MM.1S (cell line): ENCODE measurements at regions not wholly inside any gene's neighbourhood (a gene's known extent, or its start where the extent isn't known, plus 50 kb on each side); places are given as distances from the start of the nearest gene placed in this dataset.

Source experiments
- DNase-seq: peaks from one replicate; pipeline ENCODE4 v3.0.0-alpha.2; 2015
- H2AFZ ChIP-seq: fragments of 300-600 bp; sonication (generic); 2 replicates; pipeline ENCODE4 v1.6.0; 2016; ENCODE audit warnings: antibody characterized with exemption, low read length
- H3F3A ChIP-seq: fragments of 300-600 bp; sonication (generic); 2 replicates; pipeline ENCODE4 v1.6.1; 2016; ENCODE audit warnings: mild to moderate bottlenecking, antibody characterized with exemption, low read length, moderate library complexity, mixed read lengths; ENCODE audit not compliant: insufficient read depth
- H3K27ac ChIP-seq: fragments of 300-600 bp; sonication (generic); 2 replicates; pipeline ENCODE4 v1.5.1; 2016; ENCODE audit warnings: mild to moderate bottlenecking, low read length
- H3K27me3 ChIP-seq: fragments of 300-600 bp; sonication (generic); replicated peaks from 2 replicates; pipeline ENCODE4 v1.6.0; 2016; ENCODE audit warnings: low read length; ENCODE audit not compliant: insufficient read depth
- H3K36me3 ChIP-seq: fragments of 300-600 bp; sonication (generic); replicated peaks from 2 replicates; pipeline ENCODE4 v1.6.1; 2016; ENCODE audit warnings: mild to moderate bottlenecking, low read length, mixed read lengths; ENCODE audit not compliant: insufficient read depth
- H3K4me1 ChIP-seq: fragments of 300-600 bp; sonication (generic); 2 replicates; pipeline ENCODE4 v1.6.1; 2016; ENCODE audit warnings: low read length, mixed read lengths
- H3K4me2 ChIP-seq: fragments of 300-600 bp; sonication (generic); 2 replicates; pipeline ENCODE4 v1.6.0; 2016; ENCODE audit warnings: low read depth, low read length
- H3K4me3 ChIP-seq: fragments of 300-600 bp; sonication (generic); 2 replicates; pipeline ENCODE4 v1.5.1; 2016; ENCODE audit warnings: low read length, mixed read lengths
- H3K79me2 ChIP-seq: fragments of 300-600 bp; sonication (generic); 2 replicates; pipeline ENCODE4 v1.6.1; 2016; ENCODE audit warnings: mixed run types, low read length, mixed read lengths
- H3K9ac ChIP-seq: fragments of 300-600 bp; sonication (generic); 2 replicates; pipeline ENCODE4 v1.6.1; 2016; ENCODE audit warnings: low read length, mixed read lengths
- H3K9me2 ChIP-seq: fragments of 300-600 bp; sonication (generic); replicated peaks from 2 replicates; pipeline ENCODE4 v1.6.1; 2016; ENCODE audit warnings: mild to moderate bottlenecking, low read length, mixed read lengths; ENCODE audit not compliant: insufficient read depth
- H3K9me3 ChIP-seq: fragments of 300-600 bp; sonication (generic); replicated peaks from 2 replicates; pipeline ENCODE4 v1.6.1; 2016; ENCODE audit warnings: mild to moderate bottlenecking, low read length, mixed read lengths; ENCODE audit not compliant: insufficient read depth
- H4K20me1 ChIP-seq: fragments of 300-600 bp; sonication (generic); 2 replicates; pipeline ENCODE4 v1.6.1; 2016; ENCODE audit warnings: mild to moderate bottlenecking, low read length, moderate library complexity, mixed read lengths; ENCODE audit not compliant: insufficient read depth
- EZH2 ChIP-seq: fragments of 300-600 bp; sonication (generic); optimal IDR thresholded peaks from 2 replicates; pipeline ENCODE3; 2017; ENCODE audit warnings: low read depth, mild to moderate bottlenecking, antibody characterized with exemption, low read length, mixed read lengths
- EZH2phosphoT487 ChIP-seq: fragments of 300-600 bp; sonication (generic); IDR thresholded peaks from 2 replicates; pipeline ENCODE4 v1.6.1; 2018; ENCODE audit warnings: antibody characterized with exemption, low read length
- TF ChIP-seq, protein P1 (sequence below): fragments of 300-600 bp; sonication (generic); IDR thresholded peaks from 2 replicates; pipeline ENCODE4 v1.5.1; 2016; ENCODE audit warnings: antibody characterized with exemption, low read length, mixed read lengths

GRCh38 chr10:108014902-108015177 lies 850.3 kb upstream of the SORCS1 start:
- H3K36me3 ChIP-seq, result no peaks in the 10 kb centered on the region
- no peak for DNase-seq
- no peaks in the 10 kb centered on the region for H3K9me2 ChIP-seq
- H2AFZ ChIP-seq, result no peak overlapping the region
- no peaks in the 10 kb centered on the region for H4K20me1 ChIP-seq
- no peak overlapping the region for H3K27ac ChIP-seq
- H3K79me2 ChIP-seq, result no peaks in the 10 kb centered on the region
- TF ChIP-seq EZH2phosphoT487 (no peak), EZH2 (no peak)
- TF ChIP-seq, protein P1, sequence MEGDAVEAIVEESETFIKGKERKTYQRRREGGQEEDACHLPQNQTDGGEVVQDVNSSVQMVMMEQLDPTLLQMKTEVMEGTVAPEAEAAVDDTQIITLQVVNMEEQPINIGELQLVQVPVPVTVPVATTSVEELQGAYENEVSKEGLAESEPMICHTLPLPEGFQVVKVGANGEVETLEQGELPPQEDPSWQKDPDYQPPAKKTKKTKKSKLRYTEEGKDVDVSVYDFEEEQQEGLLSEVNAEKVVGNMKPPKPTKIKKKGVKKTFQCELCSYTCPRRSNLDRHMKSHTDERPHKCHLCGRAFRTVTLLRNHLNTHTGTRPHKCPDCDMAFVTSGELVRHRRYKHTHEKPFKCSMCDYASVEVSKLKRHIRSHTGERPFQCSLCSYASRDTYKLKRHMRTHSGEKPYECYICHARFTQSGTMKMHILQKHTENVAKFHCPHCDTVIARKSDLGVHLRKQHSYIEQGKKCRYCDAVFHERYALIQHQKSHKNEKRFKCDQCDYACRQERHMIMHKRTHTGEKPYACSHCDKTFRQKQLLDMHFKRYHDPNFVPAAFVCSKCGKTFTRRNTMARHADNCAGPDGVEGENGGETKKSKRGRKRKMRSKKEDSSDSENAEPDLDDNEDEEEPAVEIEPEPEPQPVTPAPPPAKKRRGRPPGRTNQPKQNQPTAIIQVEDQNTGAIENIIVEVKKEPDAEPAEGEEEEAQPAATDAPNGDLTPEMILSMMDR, result no peak
- no peaks in the 10 kb centered on the region for H3K4me1 ChIP-seq
- no peak overlapping the region for H3K4me2 ChIP-seq
- no peaks in the 10 kb centered on the region for H3F3A ChIP-seq
- no peak overlapping the region for H3K9ac ChIP-seq
- H3K4me3 ChIP-seq, result no peak overlapping the region
- H3K27me3 ChIP-seq, result no peaks in the 10 kb centered on the region
- H3K9me3 ChIP-seq, result no peaks in the 10 kb centered on the region

DNA sequence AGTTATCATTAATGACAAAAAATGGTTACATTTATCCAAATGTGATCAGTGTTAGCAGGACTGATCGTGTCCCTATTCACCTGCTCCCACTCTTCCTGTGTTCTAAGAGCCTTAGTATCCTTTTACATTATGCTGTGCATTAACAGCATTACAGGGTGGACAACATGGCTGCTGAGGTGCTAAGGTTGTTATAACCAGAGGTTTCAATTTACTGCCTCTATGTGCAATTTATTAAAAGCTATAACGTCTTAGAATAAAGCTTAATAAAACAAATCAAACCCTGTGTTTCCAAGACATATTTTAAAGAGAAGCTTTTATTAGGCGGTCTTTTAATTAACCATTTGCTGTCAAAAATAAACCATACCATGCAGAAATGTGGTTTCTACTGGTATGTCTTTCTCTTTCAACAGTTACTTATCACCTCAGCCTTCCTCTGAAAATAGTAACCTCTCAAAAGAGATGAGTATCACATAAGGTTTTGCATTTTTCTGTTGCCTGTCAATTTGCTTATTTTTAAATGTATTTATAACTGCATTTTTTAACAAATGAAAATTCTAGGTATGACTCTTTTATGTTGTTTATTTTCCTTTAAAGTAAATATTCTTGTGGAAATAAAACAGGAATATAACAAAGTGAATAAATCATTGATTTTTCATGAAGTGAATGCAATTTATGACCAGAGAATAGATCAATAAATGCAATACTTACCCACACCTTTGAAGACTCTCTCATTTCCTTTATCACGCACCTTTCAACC lies 849.8 kb upstream of the SORCS1 start:
- no peaks in the 10 kb centered on the region for H3K9me3 ChIP-seq
- DNase-seq, result no peak
- no peaks in the 10 kb centered on the region for H3K9me2 ChIP-seq
- H3K4me3 ChIP-seq, result no peak overlapping the region
- no peaks in the 10 kb centered on the region for H3K36me3 ChIP-seq
- H3K9ac ChIP-seq, result no peak overlapping the region
- no peaks in the 10 kb centered on the region for H4K20me1 ChIP-seq
- H3F3A ChIP-seq, result no peaks in the 10 kb centered on the region
- no peak overlapping the region for H3K4me2 ChIP-seq
- H3K4me1 ChIP-seq, result no peaks in the 10 kb centered on the region
- TF ChIP-seq EZH2phosphoT487, result no peak
- TF ChIP-seq, protein P1, result no peak
- TF ChIP-seq EZH2, result no peak
- H3K27ac ChIP-seq, result no peak overlapping the region
- no peak overlapping the region for H2AFZ ChIP-seq
- H3K27me3 ChIP-seq, result no peaks in the 10 kb centered on the region
- no peaks in the 10 kb centered on the region for H3K79me2 ChIP-seq

GRCh38 chr10:108005627-108006026 lies 841.1 kb upstream of the SORCS1 start:
- Histone ChIP-seq H2AFZ (no peak overlapping the region), H3K27me3 (no peaks in the 10 kb centered on the region), H3K79me2 (no peaks in the 10 kb centered on the region), H3K9ac (no peak overlapping the region), H3K4me3 (no peak overlapping the region), H3K27ac (no peak overlapping the region), H3K4me2 (no peak overlapping the region), H3F3A (no peaks in the 10 kb centered on the region; the same call in 1 of the 2 replicates), H3K4me1 (no peaks in the 10 kb centered on the region), H3K36me3 (no peaks in the 10 kb centered on the region), H3K9me2 (no peaks in the 10 kb centered on the region), H4K20me1 (no peaks in the 10 kb centered on the region), H3K9me3 (no peaks in the 10 kb centered on the region)
- TF ChIP-seq EZH2phosphoT487 (no peak), EZH2 (no peak)
- TF ChIP-seq, protein P1, result no peak
- DNase-seq, result peak; percentile 34
